ENCODE measurements at regions not wholly inside any gene's neighbourhood (a gene's known extent, or its start where the extent isn't known, plus 50 kb on each side); places are given as distances from the start of the nearest gene placed in this dataset.

DNA sequence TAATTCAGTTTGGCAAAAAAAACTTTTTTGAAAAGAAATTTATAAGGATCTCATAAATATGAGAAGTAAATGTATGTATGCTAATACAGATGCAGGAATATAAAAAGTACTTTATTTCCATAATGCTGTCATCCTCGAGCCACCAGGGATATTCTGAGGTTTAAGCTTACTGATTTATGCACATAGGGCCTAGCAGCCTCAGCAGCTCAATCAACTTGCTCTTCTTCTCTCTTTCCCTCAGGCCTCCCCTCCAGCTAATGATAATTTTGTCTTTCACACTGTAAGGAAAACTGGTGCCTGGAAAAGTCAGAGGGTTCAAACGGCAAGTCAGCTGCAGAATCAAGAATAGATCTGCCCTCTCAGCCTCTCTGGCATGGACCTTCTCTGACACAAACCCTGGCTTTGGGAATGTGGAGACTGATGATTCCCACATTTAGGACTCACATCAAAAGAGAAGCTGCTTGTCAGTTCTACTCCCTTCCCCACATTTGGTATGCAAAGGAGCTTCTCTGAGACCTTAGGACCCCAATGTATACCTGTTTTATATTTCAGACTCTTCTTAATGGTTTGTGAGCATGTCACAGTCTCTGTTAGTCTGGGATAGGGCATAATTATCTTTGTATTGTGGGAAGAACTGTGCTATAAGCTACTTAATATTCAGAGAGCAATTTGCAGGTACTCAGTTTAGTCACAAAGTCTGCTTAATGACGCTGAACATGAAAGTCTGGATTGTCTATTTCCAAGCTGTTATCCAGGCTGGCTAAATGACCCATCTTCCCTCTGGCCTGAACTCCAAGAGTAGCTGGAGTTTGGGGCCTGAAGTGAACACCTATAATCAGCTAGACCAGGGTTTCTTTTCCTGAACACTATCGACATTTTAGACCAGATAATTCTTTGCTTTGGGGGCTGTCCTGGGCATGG, 52.1 kb upstream of the DIPK1A start:
- Histone ChIP-seq H3K27ac (no peak overlapping the region), H3K4me1 (no peaks in the 10 kb centered on the region), H3K9me3 (no peaks in the 10 kb centered on the region), H3K27me3 (no peaks in the 10 kb centered on the region), H3K4me3 (no peak overlapping the region), H3K36me3 (no peaks in the 10 kb centered on the region)
- intact Hi-C loops (cut with DNase I) = no loop called here
- WGBS, 2 donors = 82 to 87% methylated on average over 4 of the region's 4 CpGs
- TF ChIP-seq POLR2A (IDR thresholded peaks at IDR 0.05) = no peak
- TF ChIP-seq, protein P1, sequence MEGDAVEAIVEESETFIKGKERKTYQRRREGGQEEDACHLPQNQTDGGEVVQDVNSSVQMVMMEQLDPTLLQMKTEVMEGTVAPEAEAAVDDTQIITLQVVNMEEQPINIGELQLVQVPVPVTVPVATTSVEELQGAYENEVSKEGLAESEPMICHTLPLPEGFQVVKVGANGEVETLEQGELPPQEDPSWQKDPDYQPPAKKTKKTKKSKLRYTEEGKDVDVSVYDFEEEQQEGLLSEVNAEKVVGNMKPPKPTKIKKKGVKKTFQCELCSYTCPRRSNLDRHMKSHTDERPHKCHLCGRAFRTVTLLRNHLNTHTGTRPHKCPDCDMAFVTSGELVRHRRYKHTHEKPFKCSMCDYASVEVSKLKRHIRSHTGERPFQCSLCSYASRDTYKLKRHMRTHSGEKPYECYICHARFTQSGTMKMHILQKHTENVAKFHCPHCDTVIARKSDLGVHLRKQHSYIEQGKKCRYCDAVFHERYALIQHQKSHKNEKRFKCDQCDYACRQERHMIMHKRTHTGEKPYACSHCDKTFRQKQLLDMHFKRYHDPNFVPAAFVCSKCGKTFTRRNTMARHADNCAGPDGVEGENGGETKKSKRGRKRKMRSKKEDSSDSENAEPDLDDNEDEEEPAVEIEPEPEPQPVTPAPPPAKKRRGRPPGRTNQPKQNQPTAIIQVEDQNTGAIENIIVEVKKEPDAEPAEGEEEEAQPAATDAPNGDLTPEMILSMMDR (IDR thresholded peaks at IDR 0.05) = no peak
- DNase-seq = no peak

DNA sequence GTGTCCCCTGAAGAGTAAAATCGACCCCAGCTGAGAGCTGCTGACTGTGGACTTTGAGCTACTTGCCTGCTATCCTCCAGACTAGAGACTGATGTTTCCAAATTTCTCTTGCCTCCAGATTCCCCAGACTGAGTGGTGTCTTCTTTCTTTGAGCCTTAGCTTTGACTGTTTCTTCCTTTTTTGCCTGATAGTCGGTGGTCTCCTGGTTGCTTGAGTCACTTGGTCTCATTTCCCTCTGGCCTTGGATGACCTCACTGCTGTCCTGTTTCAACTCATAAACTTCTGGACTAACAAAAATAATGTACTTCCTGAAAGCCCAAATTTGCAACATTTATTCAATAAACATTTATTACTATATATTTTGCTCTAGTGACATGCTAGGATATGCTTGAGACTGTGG, 52.9 kb upstream of the DIPK1A start:
- Histone ChIP-seq H3K9me3 (no peaks in the 10 kb centered on the region), H3K36me3 (no peaks in the 10 kb centered on the region), H3K4me3 (no peak overlapping the region), H3K27ac (no peak overlapping the region), H3K4me1 (no peaks in the 10 kb centered on the region), H3K27me3 (peaks cover 0 to 5% (median 0%) of the 10 kb centered on the region in 4 donors)
- no peak for TF ChIP-seq POLR2A (IDR thresholded peaks at IDR 0.05)
- TF ChIP-seq, protein P1 (IDR thresholded peaks at IDR 0.05) = no peak
- intact Hi-C loops (cut with DNase I) = no loop called here
- 59 to 75% methylated on average over 2 of the region's 2 CpGs for WGBS, 2 donors
- no peak for DNase-seq

DNA sequence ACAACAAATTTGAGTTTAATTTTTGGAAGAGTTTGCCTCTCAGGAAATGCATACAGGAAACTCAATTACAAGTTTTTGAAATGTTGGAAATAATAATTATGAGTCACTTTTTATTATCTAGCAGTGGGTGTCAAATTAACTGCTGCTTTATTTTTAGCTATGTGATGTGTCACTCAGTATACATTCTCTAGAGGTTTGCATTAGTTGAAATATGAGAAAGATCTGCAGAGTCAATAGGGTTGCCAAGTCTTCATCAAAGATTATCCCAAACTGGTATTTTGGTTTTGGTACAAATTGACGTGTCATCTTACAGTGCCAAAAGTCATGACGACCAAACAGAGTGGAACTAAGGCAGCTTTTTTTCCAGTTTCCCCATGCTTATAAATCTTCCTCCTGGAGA, 54.3 kb upstream of the DIPK1A start:
- Histone ChIP-seq H3K4me3 (no peak overlapping the region), H3K27ac (no peak overlapping the region), H3K36me3 (no peaks in the 10 kb centered on the region), H3K4me1 (no peaks in the 10 kb centered on the region), H3K27me3 (peaks cover 0 to 16% (median 0%) of the 10 kb centered on the region in 4 donors), H3K9me3 (no peaks in the 10 kb centered on the region)
- intact Hi-C loops (cut with DNase I) = no loop called here
- WGBS, 2 donors = 3 to 10% methylated on average over 2 of the region's 2 CpGs
- TF ChIP-seq, protein P1 (IDR thresholded peaks at IDR 0.05) = no peak
- TF ChIP-seq POLR2A (IDR thresholded peaks at IDR 0.05) = no peak
- no peak for DNase-seq

DNA sequence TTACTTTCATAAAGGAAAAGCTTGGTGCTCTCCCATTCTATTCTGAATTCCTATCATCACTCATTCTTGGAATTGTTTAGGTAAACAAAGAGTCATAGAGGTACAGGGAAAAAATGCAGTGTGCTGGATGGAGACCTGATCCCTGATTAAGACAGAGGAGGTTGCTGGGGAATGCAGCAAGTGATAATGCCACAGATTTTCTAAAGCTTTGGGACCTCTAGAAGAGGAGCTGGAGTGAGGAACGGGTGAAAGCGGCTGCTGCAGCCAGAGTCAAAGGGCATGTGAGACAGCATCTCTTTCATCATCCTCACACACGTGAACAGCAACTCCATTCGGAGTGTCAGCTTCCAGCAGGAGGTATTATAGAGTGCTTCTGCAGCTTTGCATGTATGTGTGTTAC, 54.9 kb upstream of the DIPK1A start:
- no peak overlapping the region for H3K4me3 ChIP-seq
- TF ChIP-seq, protein P1 (IDR thresholded peaks at IDR 0.05) = no peak
- no peak for TF ChIP-seq POLR2A (IDR thresholded peaks at IDR 0.05)
- H3K4me1 ChIP-seq = no peaks in the 10 kb centered on the region
- peaks cover 0 to 16% (median 0%) of the 10 kb centered on the region in 4 donors for H3K27me3 ChIP-seq
- H3K27ac ChIP-seq = no peak overlapping the region
- intact Hi-C loops (cut with DNase I) = no loop called here
- no peak for DNase-seq
- 49 to 53% methylated on average over 4 of the region's 4 CpGs for WGBS, 2 donors
- H3K9me3 ChIP-seq = no peaks in the 10 kb centered on the region
- no peaks in the 10 kb centered on the region for H3K36me3 ChIP-seq

DNA sequence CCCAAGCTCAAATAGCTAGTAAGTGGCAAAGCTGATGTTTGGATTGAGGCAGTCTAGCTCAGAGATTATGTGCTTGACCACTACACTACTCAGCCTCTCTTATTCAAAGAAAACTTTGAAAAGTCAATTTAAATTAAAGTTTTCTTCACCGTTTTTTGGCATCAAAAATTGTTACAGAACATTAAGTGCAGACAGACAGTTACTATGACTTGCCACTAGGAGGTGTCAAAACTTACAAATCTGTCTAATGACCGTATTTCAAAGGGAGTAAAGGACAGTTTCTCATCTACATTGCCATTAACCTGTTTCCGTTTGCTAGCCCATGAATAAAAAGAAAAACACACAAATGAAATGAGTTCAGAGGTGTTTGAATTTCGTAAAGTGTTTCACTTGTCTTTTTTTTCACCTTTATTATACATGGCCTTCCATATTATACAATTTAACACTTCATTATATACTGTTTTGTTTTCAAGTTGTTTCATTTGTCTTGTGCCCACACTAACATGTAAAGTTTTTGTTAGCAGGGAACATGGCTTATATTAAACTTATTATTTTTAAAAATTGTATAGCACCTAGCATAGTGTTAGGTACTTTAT, 57.4 kb upstream of the MTF2 start:
- H3K27ac ChIP-seq = no peak overlapping the region
- no peaks in the 10 kb centered on the region for H3K36me3 ChIP-seq
- 2 to 4% methylated on average over 4 of the region's 4 CpGs for WGBS, 2 donors
- TF ChIP-seq, protein P1 (IDR thresholded peaks at IDR 0.05) = peak; percentile 51 to 80 (median 76)
- TF ChIP-seq POLR2A (IDR thresholded peaks at IDR 0.05) = no peak
- no peaks in the 10 kb centered on the region for H3K4me1 ChIP-seq
- no peak overlapping the region for H3K4me3 ChIP-seq
- no peak for DNase-seq
- H3K9me3 ChIP-seq = no peaks in the 10 kb centered on the region
- intact Hi-C loops (cut with DNase I) = no loop called here
- peaks cover 0 to 16% (median 0%) of the 10 kb centered on the region in 4 donors for H3K27me3 ChIP-seq
